Left ventricle myocardium inferior (tissue), 1 donor: ENCODE measurements at regions not wholly inside any gene's neighbourhood (a gene's known extent, or its start where the extent isn't known, plus 50 kb on each side); places are given as distances from the start of the nearest gene placed in this dataset.

Experiments used
- DNase-seq: peaks from one replicate; pipeline ENCODE4 v3.0.0-alpha.2; 2020
- H3K27ac ChIP-seq: fragments of 200-600 bp; replicated peaks from 2 replicates; pipeline ENCODE4 v1.8.0; 2021
- H3K27me3 ChIP-seq: fragments of 200-600 bp; 2 replicates; pipeline ENCODE4 v1.8.0; 2021; ENCODE audit warnings: low read depth
- H3K36me3 ChIP-seq: fragments of 200-600 bp; 2 replicates; pipeline ENCODE4 v1.8.0; 2021
- H3K4me1 ChIP-seq: fragments of 200-600 bp; 2 replicates; pipeline ENCODE4 v1.8.0; 2021
- H3K4me3 ChIP-seq: fragments of 200-600 bp; 2 replicates; pipeline ENCODE4 v1.8.0; 2021; ENCODE audit warnings: mild to moderate bottlenecking, moderate library complexity
- H3K9me3 ChIP-seq: fragments of 200-600 bp; replicated peaks from 2 replicates; pipeline ENCODE4 v1.8.0; 2021
- intact Hi-C: fragments of 100-400 bp; cut with micrococcal nuclease; formaldehyde crosslinking; loops from one replicate; pipeline ENCODE4 v1.11.0; 2022
- TF ChIP-seq, protein P1 (sequence below): fragments of 200-600 bp; IDR thresholded peaks from 2 replicates; pipeline ENCODE4 v1.8.0; 2021; ENCODE audit warnings: antibody characterized with exemption, mild to moderate bottlenecking, borderline replicate concordance
- donor health status: DM: no; HTN: yes; CAD: no; lungs with severe emphysema.

DNA sequence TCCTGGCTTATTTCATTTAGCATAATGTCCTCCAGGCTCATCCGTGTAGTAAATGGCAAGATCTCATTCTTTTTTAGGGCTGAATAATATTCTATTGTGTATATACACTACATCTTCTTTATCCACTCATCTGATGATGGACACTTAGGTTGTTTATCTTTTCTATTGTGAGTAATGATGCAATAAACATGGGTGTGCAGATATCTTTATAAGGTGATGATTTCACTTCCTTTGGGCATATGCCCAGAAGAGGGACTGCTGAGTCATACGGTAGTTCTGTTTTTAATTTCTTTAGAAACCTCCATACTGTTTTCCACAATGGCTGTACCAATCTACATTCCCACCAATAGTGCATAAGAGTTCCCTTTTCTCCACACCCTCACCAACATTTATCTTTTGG is 317.6 kb upstream of the CNKSR2 start:
- H3K4me3 ChIP-seq = no peak overlapping the region
- DNase-seq = no peak
- H3K27ac ChIP-seq = no peak overlapping the region
- no peaks in the 10 kb centered on the region for H3K4me1 ChIP-seq
- peaks cover 29% of the 10 kb centered on the region for H3K9me3 ChIP-seq
- no peaks in the 10 kb centered on the region for H3K36me3 ChIP-seq
- no peaks in the 10 kb centered on the region for H3K27me3 ChIP-seq
- TF ChIP-seq, protein P1, sequence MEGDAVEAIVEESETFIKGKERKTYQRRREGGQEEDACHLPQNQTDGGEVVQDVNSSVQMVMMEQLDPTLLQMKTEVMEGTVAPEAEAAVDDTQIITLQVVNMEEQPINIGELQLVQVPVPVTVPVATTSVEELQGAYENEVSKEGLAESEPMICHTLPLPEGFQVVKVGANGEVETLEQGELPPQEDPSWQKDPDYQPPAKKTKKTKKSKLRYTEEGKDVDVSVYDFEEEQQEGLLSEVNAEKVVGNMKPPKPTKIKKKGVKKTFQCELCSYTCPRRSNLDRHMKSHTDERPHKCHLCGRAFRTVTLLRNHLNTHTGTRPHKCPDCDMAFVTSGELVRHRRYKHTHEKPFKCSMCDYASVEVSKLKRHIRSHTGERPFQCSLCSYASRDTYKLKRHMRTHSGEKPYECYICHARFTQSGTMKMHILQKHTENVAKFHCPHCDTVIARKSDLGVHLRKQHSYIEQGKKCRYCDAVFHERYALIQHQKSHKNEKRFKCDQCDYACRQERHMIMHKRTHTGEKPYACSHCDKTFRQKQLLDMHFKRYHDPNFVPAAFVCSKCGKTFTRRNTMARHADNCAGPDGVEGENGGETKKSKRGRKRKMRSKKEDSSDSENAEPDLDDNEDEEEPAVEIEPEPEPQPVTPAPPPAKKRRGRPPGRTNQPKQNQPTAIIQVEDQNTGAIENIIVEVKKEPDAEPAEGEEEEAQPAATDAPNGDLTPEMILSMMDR = no peak
- intact Hi-C loops = no loop called here

DNA sequence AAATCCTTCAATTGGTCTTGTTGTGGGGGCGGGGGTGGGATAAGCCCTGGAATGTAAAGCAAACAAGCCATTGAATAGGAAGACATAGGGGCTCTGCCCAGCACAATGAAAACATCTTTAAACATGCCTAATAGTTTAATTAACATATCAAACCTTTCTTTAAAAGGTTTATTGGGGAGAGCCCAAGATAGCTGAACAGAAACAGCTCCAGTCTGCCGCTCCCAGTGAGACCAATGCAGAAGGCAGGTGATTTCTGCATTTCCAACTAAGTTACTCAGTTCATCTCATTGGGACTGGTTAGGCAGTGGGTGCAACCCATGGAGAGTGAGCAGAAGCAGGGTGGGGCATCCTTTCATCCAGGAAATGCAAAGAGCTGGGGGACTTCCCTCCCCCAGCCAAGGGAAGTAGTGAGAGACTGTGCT is 327.2 kb upstream of the CNKSR2 start:
- H3K9me3 ChIP-seq = no peaks in the 10 kb centered on the region
- no peak for DNase-seq

DNA sequence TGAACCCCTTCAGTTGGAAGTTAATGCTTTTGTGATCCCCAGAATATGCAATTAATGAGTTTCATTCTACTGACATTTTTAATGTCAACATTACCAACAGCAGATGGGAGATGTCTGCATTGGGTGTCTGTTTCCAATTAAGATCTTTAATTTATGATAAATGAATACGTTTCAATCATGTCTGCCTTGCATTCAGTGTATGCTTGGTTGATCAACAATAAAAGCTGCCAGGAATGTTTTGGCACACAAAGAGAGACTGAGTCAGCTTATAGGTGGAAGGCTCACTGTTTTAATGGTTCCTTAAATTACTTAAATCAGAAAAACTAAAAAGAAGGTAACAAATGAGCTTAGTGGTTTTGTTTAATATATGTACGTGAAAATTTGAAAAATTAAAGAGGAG is 359.9 kb upstream of the CNKSR2 start:
- no peak overlapping the region for H3K27ac ChIP-seq
- H3K4me3 ChIP-seq = no peak overlapping the region
- H3K36me3 ChIP-seq = no peaks in the 10 kb centered on the region
- no peaks in the 10 kb centered on the region for H3K4me1 ChIP-seq
- no peak for DNase-seq
- H3K27me3 ChIP-seq = no peaks in the 10 kb centered on the region
- intact Hi-C loops = no loop called here
- TF ChIP-seq, protein P1 = no peak
- peaks cover 10% of the 10 kb centered on the region for H3K9me3 ChIP-seq

More for the DNA sequence above, 327.2 kb upstream of the CNKSR2 start:
- Histone ChIP-seq H3K36me3 (no peaks in the 10 kb centered on the region), H3K27ac (no peak overlapping the region), H3K4me3 (no peak overlapping the region), H3K27me3 (no peaks in the 10 kb centered on the region), H3K4me1 (no peaks in the 10 kb centered on the region)
- TF ChIP-seq, protein P1 = no peak
- intact Hi-C loops = no loop called here

DNA sequence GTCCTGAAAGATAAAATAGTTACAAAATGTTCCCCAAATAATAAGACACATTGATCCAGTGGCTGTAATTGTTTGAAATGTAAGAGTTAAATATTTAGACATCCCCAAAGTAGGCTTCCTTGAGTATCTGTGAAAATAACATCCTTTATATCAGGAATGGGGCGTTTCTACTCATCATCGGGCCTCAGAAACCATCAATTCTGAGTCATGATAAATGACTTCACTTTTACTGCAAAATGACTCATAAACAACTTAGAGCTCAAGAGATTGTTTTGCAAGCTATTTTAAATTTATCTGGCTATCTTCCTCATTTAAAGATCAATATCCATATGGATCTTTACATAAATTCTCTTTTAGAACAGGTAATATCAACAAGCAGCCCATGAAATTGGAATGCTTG is 369.4 kb upstream of the CNKSR2 start:
- intact Hi-C loops = no loop called here
- no peak for DNase-seq
- TF ChIP-seq, protein P1 = no peak
- H3K4me1 ChIP-seq = no peaks in the 10 kb centered on the region
- no peak overlapping the region for H3K27ac ChIP-seq
- H3K36me3 ChIP-seq = no peaks in the 10 kb centered on the region
- H3K4me3 ChIP-seq = no peak overlapping the region
- H3K27me3 ChIP-seq = no peaks in the 10 kb centered on the region
- H3K9me3 ChIP-seq = no peaks in the 10 kb centered on the region

DNA sequence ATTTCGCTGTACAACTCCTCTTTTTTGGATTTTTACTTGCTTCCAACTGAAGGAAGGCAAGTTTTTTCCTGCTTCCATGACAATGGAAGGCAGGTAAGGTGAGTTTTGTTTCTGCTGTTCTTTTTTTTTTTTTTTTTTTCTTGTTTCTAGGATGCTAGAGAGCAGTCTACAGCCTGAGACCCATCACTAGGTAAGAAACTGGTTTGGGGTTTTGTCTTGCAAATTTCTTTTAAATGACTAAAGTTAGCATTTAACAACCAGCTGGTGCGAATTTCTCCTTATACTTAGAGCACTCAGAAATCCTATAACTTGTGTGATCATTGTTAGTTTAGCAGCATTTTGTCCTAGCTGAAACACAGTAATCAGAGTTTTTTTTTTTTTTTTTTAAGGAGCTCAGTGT is 378.4 kb upstream of the CNKSR2 start:
- no peaks in the 10 kb centered on the region for H3K27me3 ChIP-seq
- H3K4me3 ChIP-seq = no peak overlapping the region
- no peaks in the 10 kb centered on the region for H3K4me1 ChIP-seq
- H3K36me3 ChIP-seq = no peaks in the 10 kb centered on the region
- H3K27ac ChIP-seq = no peak overlapping the region
- intact Hi-C loops = no loop called here
- no peak for DNase-seq
- TF ChIP-seq, protein P1 = no peak
- H3K9me3 ChIP-seq = no peaks in the 10 kb centered on the region

DNA sequence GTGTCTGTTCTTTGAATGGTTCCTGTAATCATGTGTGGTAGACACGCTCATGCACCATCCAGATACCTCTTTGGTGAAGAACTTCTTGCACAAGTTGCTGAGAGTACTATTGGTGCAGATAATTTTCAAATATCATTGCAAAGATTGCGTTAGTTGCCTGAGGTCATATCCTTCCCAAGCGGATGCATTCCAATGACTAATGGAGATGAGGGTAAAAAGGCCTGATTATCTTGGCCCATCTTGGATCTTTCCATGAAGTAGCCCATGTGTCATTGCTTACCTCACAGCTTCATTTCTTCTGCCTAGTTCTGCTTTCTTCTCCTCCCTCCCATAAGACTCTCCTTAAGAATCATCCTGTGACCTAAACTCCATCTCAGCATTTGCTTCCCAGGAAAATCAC is 384.9 kb upstream of the CNKSR2 start:
- H3K27ac ChIP-seq = no peak overlapping the region
- no peaks in the 10 kb centered on the region for H3K27me3 ChIP-seq
- DNase-seq = no peak
- no peak overlapping the region for H3K4me3 ChIP-seq
- intact Hi-C loops = no loop called here
- H3K4me1 ChIP-seq = no peaks in the 10 kb centered on the region
- no peaks in the 10 kb centered on the region for H3K36me3 ChIP-seq
- no peaks in the 10 kb centered on the region for H3K9me3 ChIP-seq
- TF ChIP-seq, protein P1 = no peak
